Fibroblast of the aortic adventitia (primary cell): ENCODE measurements at regions not wholly inside any gene's neighbourhood (a gene's known extent, or its start where the extent isn't known, plus 50 kb on each side); places are given as distances from the start of the nearest gene placed in this dataset.

Experiments
- DNase-seq: peaks from one replicate; pipeline ENCODE4 v3.0.0-alpha.2; 2010; ENCODE audit warnings: low read depth
- H3K4me3 ChIP-seq: 2 replicates; pipeline ENCODE4 v1.5.1; 2011; ENCODE audit warnings: low read depth, mild to moderate bottlenecking, control low read depth, low read length, moderate library complexity
- CTCF ChIP-seq: IDR thresholded peaks from 2 replicates; pipeline ENCODE4 v1.5.1; 2011; ENCODE audit warnings: mild to moderate bottlenecking, low read length, control low read depth, inconsistent platforms; ENCODE audit not compliant: insufficient read depth

GRCh38 chr3:163776743-163777142, 1301.6 kb downstream of the SI start:
- H3K4me3 ChIP-seq, result no peak overlapping the region

GRCh38 chr3:163773136-163773535, 1305.2 kb downstream of the SI start:
- TF ChIP-seq CTCF, result no peak
- no peak overlapping the region for H3K4me3 ChIP-seq
- no peak for DNase-seq

More at GRCh38 chr3:163776743-163777142, 1301.6 kb downstream of the SI start:
- no peak for TF ChIP-seq CTCF
- DNase-seq, result no peak

GRCh38 chr3:163768048-163768447, 1310.2 kb downstream of the SI start:
- H3K4me3 ChIP-seq, result no peak overlapping the region
- no peak for TF ChIP-seq CTCF
- DNase-seq, result no peak

GRCh38 chr3:163766112-163766511, 1312.2 kb downstream of the SI start:
- no peak overlapping the region for H3K4me3 ChIP-seq
- no peak for DNase-seq
- TF ChIP-seq CTCF, result no peak

GRCh38 chr3:163753033-163753432, 1325.3 kb downstream of the SI start:
- DNase-seq, result no peak
- no peak for TF ChIP-seq CTCF
- H3K4me3 ChIP-seq, result no peak overlapping the region

GRCh38 chr3:163745204-163745603, 1333.1 kb downstream of the SI start:
- no peak for TF ChIP-seq CTCF
- H3K4me3 ChIP-seq, result no peak overlapping the region
- DNase-seq, result no peak

GRCh38 chr3:163735394-163735793, 1342.9 kb downstream of the SI start:
- no peak for DNase-seq
- H3K4me3 ChIP-seq, result no peak overlapping the region
- TF ChIP-seq CTCF, result no peak
